ENCODE measurements at regions not wholly inside any gene's neighbourhood (a gene's known extent, or its start where the extent isn't known, plus 50 kb on each side); places are given as distances from the start of the nearest gene placed in this dataset.

DNA sequence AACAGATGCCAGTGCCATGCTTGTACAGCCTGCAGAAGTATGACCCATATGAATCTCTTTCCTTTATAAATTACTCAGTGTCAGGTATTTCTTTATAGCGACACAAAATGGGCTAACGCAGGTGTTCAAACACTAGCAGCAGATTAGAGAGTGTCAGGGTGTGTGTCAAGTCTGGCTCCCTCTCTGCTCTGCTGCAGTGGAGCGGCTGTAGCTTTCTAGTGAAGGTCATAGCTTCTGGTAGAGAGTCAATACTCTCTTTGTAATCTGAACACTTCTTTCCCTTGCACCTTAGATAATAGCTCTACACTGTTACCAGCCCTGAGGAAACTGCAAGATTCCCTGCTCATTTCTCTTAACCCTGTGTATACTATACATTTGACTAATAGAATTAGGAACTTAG, 483.2 kb upstream of the TGFBR2 start:
- Mint-ChIP-seq H3K36me3 (ENCODE audit: unreplicated experiment) (no peaks in the 10 kb centered on the region), H3K9me3 (ENCODE audit: unreplicated experiment) (peaks cover 2% of the 10 kb centered on the region), H3K4me1 (ENCODE audit: low read depth, unreplicated experiment) (no peaks in the 10 kb centered on the region), H3K27ac (ENCODE audit: unreplicated experiment) (no peak overlapping the region), H3K27me3 (ENCODE audit: unreplicated experiment) (peaks cover 5% of the 10 kb centered on the region), H3K4me3 (ENCODE audit: unreplicated experiment) (no peak overlapping the region)
- no peak for DNase-seq
- TF ChIP-seq, protein P1, sequence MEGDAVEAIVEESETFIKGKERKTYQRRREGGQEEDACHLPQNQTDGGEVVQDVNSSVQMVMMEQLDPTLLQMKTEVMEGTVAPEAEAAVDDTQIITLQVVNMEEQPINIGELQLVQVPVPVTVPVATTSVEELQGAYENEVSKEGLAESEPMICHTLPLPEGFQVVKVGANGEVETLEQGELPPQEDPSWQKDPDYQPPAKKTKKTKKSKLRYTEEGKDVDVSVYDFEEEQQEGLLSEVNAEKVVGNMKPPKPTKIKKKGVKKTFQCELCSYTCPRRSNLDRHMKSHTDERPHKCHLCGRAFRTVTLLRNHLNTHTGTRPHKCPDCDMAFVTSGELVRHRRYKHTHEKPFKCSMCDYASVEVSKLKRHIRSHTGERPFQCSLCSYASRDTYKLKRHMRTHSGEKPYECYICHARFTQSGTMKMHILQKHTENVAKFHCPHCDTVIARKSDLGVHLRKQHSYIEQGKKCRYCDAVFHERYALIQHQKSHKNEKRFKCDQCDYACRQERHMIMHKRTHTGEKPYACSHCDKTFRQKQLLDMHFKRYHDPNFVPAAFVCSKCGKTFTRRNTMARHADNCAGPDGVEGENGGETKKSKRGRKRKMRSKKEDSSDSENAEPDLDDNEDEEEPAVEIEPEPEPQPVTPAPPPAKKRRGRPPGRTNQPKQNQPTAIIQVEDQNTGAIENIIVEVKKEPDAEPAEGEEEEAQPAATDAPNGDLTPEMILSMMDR (IDR thresholded peaks at IDR 0.05; ENCODE audit: partially characterized antibody, unreplicated experiment): no peak

DNA sequence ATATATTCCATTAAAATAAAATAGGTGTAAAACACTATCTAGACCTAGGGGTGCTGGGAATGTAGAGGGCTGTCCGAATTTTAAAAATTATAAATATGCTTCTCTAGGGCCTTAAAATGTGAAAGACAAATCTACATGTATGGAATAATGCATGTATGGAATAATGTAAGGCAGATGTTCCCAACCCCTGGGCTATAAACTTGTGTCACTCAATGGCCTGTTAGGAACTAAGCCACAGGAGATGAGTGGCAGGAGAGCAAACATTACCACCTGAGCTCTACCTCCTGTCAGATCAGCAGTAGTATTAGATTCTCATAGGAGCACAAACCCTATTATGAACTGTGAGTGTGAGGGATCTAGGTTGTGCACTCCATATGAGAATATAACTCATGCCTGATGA, 482.6 kb upstream of the TGFBR2 start:
- Mint-ChIP-seq H3K9me3 (ENCODE audit: unreplicated experiment) (peaks cover 3% of the 10 kb centered on the region), H3K27me3 (ENCODE audit: unreplicated experiment) (peaks cover 5% of the 10 kb centered on the region), H3K4me1 (ENCODE audit: low read depth, unreplicated experiment) (no peaks in the 10 kb centered on the region), H3K27ac (ENCODE audit: unreplicated experiment) (no peak overlapping the region), H3K4me3 (ENCODE audit: unreplicated experiment) (no peak overlapping the region), H3K36me3 (ENCODE audit: unreplicated experiment) (no peaks in the 10 kb centered on the region)
- TF ChIP-seq, protein P1 (IDR thresholded peaks at IDR 0.05; ENCODE audit: partially characterized antibody, unreplicated experiment): no peak
- DNase-seq: no peak

DNA sequence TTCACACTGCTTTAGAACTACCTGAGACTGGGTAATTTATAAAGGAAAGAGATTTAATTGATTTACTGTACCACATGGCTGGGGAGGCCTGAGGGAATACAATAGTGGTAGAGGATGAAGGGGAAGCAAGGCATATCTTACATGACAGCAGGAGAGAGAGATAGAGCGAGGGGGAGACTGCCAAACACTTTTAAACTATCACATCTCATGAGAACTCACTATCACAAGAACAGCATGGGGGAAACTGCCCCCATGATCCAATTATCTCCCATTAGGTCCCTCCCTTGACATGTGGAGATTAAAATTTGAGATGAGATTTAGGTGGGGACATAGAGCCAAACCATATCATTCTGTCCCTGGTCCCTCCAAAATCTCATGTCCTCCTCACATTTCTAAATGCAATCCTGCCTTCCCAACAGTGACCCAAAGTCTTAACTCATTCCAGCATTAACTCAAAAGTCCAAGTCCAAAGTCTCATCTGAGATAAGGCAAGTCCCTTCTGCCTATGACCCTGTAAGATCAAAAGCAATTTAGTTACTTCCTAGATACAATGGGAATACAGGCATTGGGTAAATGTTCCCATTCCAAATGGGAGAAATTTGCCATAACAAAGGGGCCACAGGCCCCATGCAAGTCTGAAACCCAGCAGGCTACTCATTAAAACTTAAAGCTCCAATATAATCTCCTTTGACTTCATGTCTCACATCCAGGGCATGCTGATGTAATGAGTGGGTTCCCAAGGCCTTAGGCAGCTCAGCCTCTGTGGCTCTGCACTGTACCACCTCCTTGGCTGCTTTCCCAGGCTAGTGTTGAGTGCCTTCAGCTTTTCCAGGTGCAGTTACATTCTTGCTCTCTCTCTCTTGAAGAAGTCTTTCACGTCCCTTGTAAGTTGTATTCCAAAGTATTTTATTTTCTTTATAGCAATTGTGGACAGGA, 481.7 kb upstream of the TGFBR2 start:
- H3K27me3 Mint-ChIP-seq (ENCODE audit: unreplicated experiment): peaks cover 5% of the 10 kb centered on the region
- no peaks in the 10 kb centered on the region for H3K36me3 Mint-ChIP-seq (ENCODE audit: unreplicated experiment)
- no peaks in the 10 kb centered on the region for H3K4me1 Mint-ChIP-seq (ENCODE audit: low read depth, unreplicated experiment)
- no peak overlapping the region for H3K27ac Mint-ChIP-seq (ENCODE audit: unreplicated experiment)
- no peak overlapping the region for H3K4me3 Mint-ChIP-seq (ENCODE audit: unreplicated experiment)
- peaks cover 3% of the 10 kb centered on the region for H3K9me3 Mint-ChIP-seq (ENCODE audit: unreplicated experiment)
- no peak for DNase-seq
- TF ChIP-seq, protein P1 (IDR thresholded peaks at IDR 0.05; ENCODE audit: partially characterized antibody, unreplicated experiment): no peak

DNA sequence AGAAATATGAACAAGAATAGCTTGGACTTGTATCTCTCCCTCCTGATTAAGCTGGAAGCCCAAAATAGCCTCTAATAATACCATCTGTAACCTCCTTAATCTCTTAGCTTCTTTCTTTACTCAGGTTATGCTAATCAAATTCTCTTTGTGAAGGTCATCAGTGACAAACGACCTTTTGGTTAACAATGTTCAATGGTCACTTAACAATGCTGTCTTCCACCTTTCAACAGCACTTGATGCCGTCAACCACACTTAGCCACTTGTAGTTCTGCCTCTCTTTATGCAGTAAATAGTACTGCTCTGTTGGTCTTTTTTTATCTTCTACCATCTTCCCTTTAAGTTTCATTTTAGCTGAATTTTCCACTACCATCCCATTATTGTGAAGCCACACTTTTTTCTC, 476.6 kb upstream of the TGFBR2 start:
- DNase-seq: no peak
- Mint-ChIP-seq H3K27ac (ENCODE audit: unreplicated experiment) (no peak overlapping the region), H3K36me3 (ENCODE audit: unreplicated experiment) (no peaks in the 10 kb centered on the region), H3K9me3 (ENCODE audit: unreplicated experiment) (peaks cover 3% of the 10 kb centered on the region), H3K4me3 (ENCODE audit: unreplicated experiment) (no peak overlapping the region), H3K27me3 (ENCODE audit: unreplicated experiment) (peaks cover 4% of the 10 kb centered on the region), H3K4me1 (ENCODE audit: low read depth, unreplicated experiment) (no peaks in the 10 kb centered on the region)
- TF ChIP-seq, protein P1 (IDR thresholded peaks at IDR 0.05; ENCODE audit: partially characterized antibody, unreplicated experiment): no peak

- peaks cover 4% of the 10 kb centered on the region for H3K27me3 Mint-ChIP-seq (ENCODE audit: unreplicated experiment)
- H3K36me3 Mint-ChIP-seq (ENCODE audit: unreplicated experiment): no peaks in the 10 kb centered on the region
- H3K4me1 Mint-ChIP-seq (ENCODE audit: low read depth, unreplicated experiment): no peaks in the 10 kb centered on the region
- peaks cover 3% of the 10 kb centered on the region for H3K9me3 Mint-ChIP-seq (ENCODE audit: unreplicated experiment)
- TF ChIP-seq, protein P1 (IDR thresholded peaks at IDR 0.05; ENCODE audit: partially characterized antibody, unreplicated experiment): no peak
- no peak overlapping the region for H3K4me3 Mint-ChIP-seq (ENCODE audit: unreplicated experiment)
- H3K27ac Mint-ChIP-seq (ENCODE audit: unreplicated experiment): no peak overlapping the region
- DNase-seq: no peak
These were observed 476.0 kb upstream of the TGFBR2 start for GRCh38 chr3:30130391-30130790.
